ENCODE measurements at regions not wholly inside any gene's neighbourhood (a gene's known extent, or its start where the extent isn't known, plus 50 kb on each side); places are given as distances from the start of the nearest gene placed in this dataset.
A peak's percentile ranks its signal among the peaks of the same experiment; 100 is the strongest.

DNA sequence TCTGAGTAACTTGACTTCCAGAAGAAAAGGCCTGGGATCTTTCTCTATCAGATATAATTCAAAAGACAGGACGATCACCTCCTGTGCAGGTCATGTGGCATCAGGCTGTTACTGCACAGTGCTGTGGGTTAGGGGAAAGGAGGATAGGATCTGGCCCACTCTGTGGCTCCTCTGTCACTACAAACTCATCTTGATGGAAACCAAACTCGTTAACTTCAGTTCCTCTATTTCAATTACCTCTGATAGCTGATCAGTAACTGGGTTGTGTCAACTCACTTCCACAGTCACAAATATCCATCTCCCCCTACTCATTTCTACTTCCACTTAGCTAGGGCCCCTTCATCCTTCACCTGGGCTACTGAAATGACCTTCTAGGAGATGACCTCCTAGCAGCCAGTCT lies 95.2 kb downstream of the RCN1 start:
- Histone ChIP-seq H3K79me2 (ENCODE audit: low read depth) (no peaks in the 10 kb centered on the region), H3K4me2 (no peak overlapping the region), H3K27ac (no peak overlapping the region), H3K27me3 (ENCODE audit: insufficient read depth, low read depth) (peaks cover 66% of the 10 kb centered on the region), H3K9me2 (ENCODE audit: insufficient read depth) (no peaks in the 10 kb centered on the region), H3K4me1 (replicated peaks; ENCODE audit: insufficient read depth) (no peaks in the 10 kb centered on the region), H2AFZ (no peak overlapping the region), H3K9me3 (ENCODE audit: insufficient read depth, low read depth) (no peaks in the 10 kb centered on the region), H4K20me1 (ENCODE audit: insufficient read depth) (no peaks in the 10 kb centered on the region), H3K36me3 (ENCODE audit: low read depth) (no peaks in the 10 kb centered on the region), H3F3A (ENCODE audit: insufficient read depth, low read depth) (no peaks in the 10 kb centered on the region), H3K4me3 (no peak overlapping the region)
- no peak for DNase-seq
- ChIA-PET POLR2A (ENCODE audit: unreplicated experiment) (interaction anchor here (0.5 kb wide), 1 partner anchor 268 kb away, joined by 4 read pairs; no protein-coding TSS in a partner anchor), CTCF (no interaction called here)
- BruUV-seq (replicated peaks) = no TSS peak
- intact Hi-C loops (cut with micrococcal nuclease; ENCODE audit: unreplicated experiment) = no loop called here
- no peak for TF ChIP-seq EZH2 (IDR thresholded peaks at IDR 0.05; ENCODE audit: low read depth)
- TF ChIP-seq, protein P1, sequence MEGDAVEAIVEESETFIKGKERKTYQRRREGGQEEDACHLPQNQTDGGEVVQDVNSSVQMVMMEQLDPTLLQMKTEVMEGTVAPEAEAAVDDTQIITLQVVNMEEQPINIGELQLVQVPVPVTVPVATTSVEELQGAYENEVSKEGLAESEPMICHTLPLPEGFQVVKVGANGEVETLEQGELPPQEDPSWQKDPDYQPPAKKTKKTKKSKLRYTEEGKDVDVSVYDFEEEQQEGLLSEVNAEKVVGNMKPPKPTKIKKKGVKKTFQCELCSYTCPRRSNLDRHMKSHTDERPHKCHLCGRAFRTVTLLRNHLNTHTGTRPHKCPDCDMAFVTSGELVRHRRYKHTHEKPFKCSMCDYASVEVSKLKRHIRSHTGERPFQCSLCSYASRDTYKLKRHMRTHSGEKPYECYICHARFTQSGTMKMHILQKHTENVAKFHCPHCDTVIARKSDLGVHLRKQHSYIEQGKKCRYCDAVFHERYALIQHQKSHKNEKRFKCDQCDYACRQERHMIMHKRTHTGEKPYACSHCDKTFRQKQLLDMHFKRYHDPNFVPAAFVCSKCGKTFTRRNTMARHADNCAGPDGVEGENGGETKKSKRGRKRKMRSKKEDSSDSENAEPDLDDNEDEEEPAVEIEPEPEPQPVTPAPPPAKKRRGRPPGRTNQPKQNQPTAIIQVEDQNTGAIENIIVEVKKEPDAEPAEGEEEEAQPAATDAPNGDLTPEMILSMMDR (conservative IDR thresholded peaks at IDR 0.05) = no peak

DNA sequence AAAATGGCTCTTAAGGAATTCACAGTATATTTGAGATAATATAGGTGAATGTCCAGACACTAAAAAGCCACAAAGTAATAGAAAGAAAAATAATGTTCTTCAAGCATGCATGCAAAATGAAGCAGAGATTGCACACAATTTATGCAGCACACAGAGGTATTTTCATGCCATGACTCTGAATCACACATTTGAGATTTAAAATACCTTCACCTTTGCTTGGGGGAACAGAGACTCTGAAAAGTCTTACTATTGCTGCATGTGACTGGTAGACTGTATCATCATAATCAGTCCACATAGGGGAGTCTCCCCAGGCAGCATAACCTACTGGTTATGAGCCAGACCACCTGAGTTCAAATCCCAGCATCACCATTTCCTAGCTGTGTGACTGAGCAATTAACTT lies 96.2 kb downstream of the RCN1 start:
- DNase-seq = no peak
- TF ChIP-seq, protein P1 (conservative IDR thresholded peaks at IDR 0.05) = no peak
- no peak for TF ChIP-seq EZH2 (IDR thresholded peaks at IDR 0.05; ENCODE audit: low read depth)
- no peak overlapping the region for H2AFZ ChIP-seq
- H3F3A ChIP-seq (ENCODE audit: insufficient read depth, low read depth) = no peaks in the 10 kb centered on the region
- no peaks in the 10 kb centered on the region for H4K20me1 ChIP-seq (ENCODE audit: insufficient read depth)
- intact Hi-C loops (cut with micrococcal nuclease; ENCODE audit: unreplicated experiment) = no loop called here
- CTCF ChIA-PET = no interaction called here
- H3K4me3 ChIP-seq = no peak overlapping the region
- no peaks in the 10 kb centered on the region for H3K9me3 ChIP-seq (ENCODE audit: insufficient read depth, low read depth)
- H3K9me2 ChIP-seq (ENCODE audit: insufficient read depth) = no peaks in the 10 kb centered on the region
- BruUV-seq (replicated peaks) = no TSS peak
- no peaks in the 10 kb centered on the region for H3K4me1 ChIP-seq (replicated peaks; ENCODE audit: insufficient read depth)
- no peak overlapping the region for H3K27ac ChIP-seq
- peaks cover 66% of the 10 kb centered on the region for H3K27me3 ChIP-seq (ENCODE audit: insufficient read depth, low read depth)
- no peaks in the 10 kb centered on the region for H3K36me3 ChIP-seq (ENCODE audit: low read depth)
- no peaks in the 10 kb centered on the region for H3K79me2 ChIP-seq (ENCODE audit: low read depth)
- POLR2A ChIA-PET (ENCODE audit: unreplicated experiment) = no interaction called here
- no peak overlapping the region for H3K4me2 ChIP-seq

DNA sequence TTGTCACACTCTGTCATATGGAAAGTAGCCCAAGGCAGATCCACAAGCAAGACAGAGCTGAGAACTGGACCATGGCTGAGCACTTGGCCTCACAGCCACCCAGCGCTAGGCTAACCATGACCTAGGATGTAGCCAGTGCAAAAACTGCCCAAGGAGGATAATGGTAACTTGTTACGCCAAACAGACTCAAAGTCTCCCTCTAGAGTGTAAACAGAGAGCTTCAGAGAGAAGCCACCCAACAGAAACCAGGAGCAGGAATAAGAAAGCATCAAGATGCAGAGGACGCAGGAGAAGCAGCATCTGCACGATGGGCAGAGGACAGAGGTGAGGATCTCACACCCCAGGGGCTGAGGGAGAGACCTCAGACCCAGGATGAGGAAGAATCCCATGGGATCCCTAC lies 97.9 kb downstream of the RCN1 start:
- H4K20me1 ChIP-seq (ENCODE audit: insufficient read depth) = no peaks in the 10 kb centered on the region
- H3F3A ChIP-seq (ENCODE audit: insufficient read depth, low read depth) = no peaks in the 10 kb centered on the region
- no peak for DNase-seq
- no peaks in the 10 kb centered on the region for H3K9me2 ChIP-seq (ENCODE audit: insufficient read depth)
- no peak for TF ChIP-seq EZH2 (IDR thresholded peaks at IDR 0.05; ENCODE audit: low read depth)
- TF ChIP-seq, protein P1 (conservative IDR thresholded peaks at IDR 0.05) = peak; percentile 28; the same call in 1 of the 2 replicates
- H3K4me2 ChIP-seq = no peak overlapping the region
- no peak overlapping the region for H3K27ac ChIP-seq
- H2AFZ ChIP-seq = no peak overlapping the region
- intact Hi-C loops (cut with micrococcal nuclease; ENCODE audit: unreplicated experiment) = no loop called here
- H3K4me3 ChIP-seq = no peak overlapping the region
- BruUV-seq (replicated peaks) = no TSS peak
- no peaks in the 10 kb centered on the region for H3K36me3 ChIP-seq (ENCODE audit: low read depth)
- H3K9me3 ChIP-seq (ENCODE audit: insufficient read depth, low read depth) = no peaks in the 10 kb centered on the region
- no peaks in the 10 kb centered on the region for H3K4me1 ChIP-seq (replicated peaks; ENCODE audit: insufficient read depth)
- ChIA-PET CTCF (no interaction called here), POLR2A (ENCODE audit: unreplicated experiment) (no interaction called here)
- H3K79me2 ChIP-seq (ENCODE audit: low read depth) = no peaks in the 10 kb centered on the region
- H3K27me3 ChIP-seq (ENCODE audit: insufficient read depth, low read depth) = peaks cover 66% of the 10 kb centered on the region

Measured in PC-9 (cell line).